Liver (tissue), 3 donors: ENCODE measurements at regions not wholly inside any gene's neighbourhood (a gene's known extent, or its start where the extent isn't known, plus 50 kb on each side); places are given as distances from the start of the nearest gene placed in this dataset.

Experiments used
- EGR1 ChIP-seq, 2 donors: IDR thresholded peaks; 2 replicates each; pipeline ENCODE4 v1.6.1; 2016 to 2018; ENCODE audit warnings: antibody characterized with exemption in 2 of 2, low read depth in 2 of 2
- GABPA ChIP-seq, 2 donors: IDR thresholded peaks in 1 of 2; conservative IDR thresholded peaks in 1 of 2; 2 replicates each; pipeline ENCODE4 v1.6.1; 2016; ENCODE audit warnings: antibody characterized with exemption in 2 of 2, mild to moderate bottlenecking in 1 of 2, moderate library complexity in 1 of 2
- HNF4A ChIP-seq, 2 donors: conservative IDR thresholded peaks; 2 replicates each; pipeline ENCODE4 v1.6.1; 2016; ENCODE audit warnings: antibody characterized with exemption in 2 of 2, mild to moderate bottlenecking in 2 of 2
- JUND ChIP-seq, 2 donors: IDR thresholded peaks; 2 replicates each; pipeline ENCODE4 v1.6.1; 2016; ENCODE audit warnings: antibody characterized with exemption in 2 of 2
- RAD21 ChIP-seq, 2 donors: IDR thresholded peaks; 2 replicates each; pipeline ENCODE4 v1.6.1; 2016; ENCODE audit warnings: antibody characterized with exemption in 2 of 2, mild to moderate bottlenecking in 2 of 2
- SP1 ChIP-seq: IDR thresholded peaks from 2 replicates; pipeline ENCODE4 v1.6.1; 2018; ENCODE audit warnings: antibody characterized with exemption, mild to moderate bottlenecking
- TAF1 ChIP-seq: conservative IDR thresholded peaks from 2 replicates; pipeline ENCODE4 v1.6.1; 2016; ENCODE audit warnings: antibody characterized with exemption, mild to moderate bottlenecking
- YY1 ChIP-seq: IDR thresholded peaks from 2 replicates; pipeline ENCODE4 v1.6.1; 2016; ENCODE audit warnings: antibody characterized with exemption, mild to moderate bottlenecking
- TF ChIP-seq, protein P1 (sequence below): fragments of 150-350 bp; IDR thresholded peaks from 2 replicates; pipeline ENCODE4 v1.5.1; 2017; ENCODE audit warnings: improper control_type of control experiment, low read depth, low read length; ENCODE audit not compliant: missing input control
- TF ChIP-seq, protein P2 (sequence below): IDR thresholded peaks from 2 replicates; pipeline ENCODE4 v1.6.1; 2016; ENCODE audit warnings: antibody characterized with exemption
- TF ChIP-seq, protein P3 (sequence below): IDR thresholded peaks from 2 replicates; pipeline ENCODE4 v1.6.1; 2016; ENCODE audit warnings: antibody characterized with exemption
- TF ChIP-seq, protein P4 (sequence below): IDR thresholded peaks from 2 replicates; pipeline ENCODE4 v1.6.1; 2016; ENCODE audit warnings: antibody characterized with exemption, mild to moderate bottlenecking
- TF ChIP-seq, protein P5 (sequence below): IDR thresholded peaks from 2 replicates; pipeline ENCODE4 v1.6.1; 2016; ENCODE audit warnings: antibody characterized with exemption
- donor health status: healthy.
- donor health status: healthy.

DNA sequence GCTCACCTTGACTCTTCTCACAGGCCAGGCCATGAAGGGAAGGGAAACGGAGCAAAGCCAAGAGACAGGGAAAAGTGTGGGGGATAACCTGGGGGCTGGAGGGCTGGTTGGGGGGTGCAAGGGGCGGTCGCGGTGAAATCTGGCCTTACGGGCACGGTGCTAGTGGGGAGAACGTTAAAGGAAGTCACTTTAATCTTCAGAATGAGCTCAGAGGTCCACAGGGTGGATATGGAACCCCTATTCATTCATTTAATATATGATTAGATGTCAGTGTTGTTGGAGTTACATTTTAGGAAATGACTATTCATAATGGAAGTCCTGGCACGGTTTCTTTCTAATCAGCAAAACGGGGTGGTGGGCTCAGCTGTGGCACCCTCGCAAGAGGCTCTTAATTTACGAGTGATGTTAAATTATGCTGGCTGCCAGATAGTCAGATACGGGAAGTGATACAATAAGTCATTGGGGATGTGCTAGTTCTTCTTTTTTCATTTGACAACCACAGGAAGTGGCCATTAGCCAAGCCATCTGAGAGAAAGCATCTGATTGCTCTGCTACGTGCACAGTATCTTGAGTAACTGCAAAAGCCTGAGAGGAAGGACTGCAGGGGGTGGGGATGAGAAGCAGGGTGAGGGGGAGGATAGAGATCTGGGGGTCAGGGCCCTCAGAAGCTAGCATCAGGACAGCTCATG lies 253.0 kb downstream of the QKI start:
- no peak for TF ChIP-seq YY1
- TF ChIP-seq, protein P1, sequence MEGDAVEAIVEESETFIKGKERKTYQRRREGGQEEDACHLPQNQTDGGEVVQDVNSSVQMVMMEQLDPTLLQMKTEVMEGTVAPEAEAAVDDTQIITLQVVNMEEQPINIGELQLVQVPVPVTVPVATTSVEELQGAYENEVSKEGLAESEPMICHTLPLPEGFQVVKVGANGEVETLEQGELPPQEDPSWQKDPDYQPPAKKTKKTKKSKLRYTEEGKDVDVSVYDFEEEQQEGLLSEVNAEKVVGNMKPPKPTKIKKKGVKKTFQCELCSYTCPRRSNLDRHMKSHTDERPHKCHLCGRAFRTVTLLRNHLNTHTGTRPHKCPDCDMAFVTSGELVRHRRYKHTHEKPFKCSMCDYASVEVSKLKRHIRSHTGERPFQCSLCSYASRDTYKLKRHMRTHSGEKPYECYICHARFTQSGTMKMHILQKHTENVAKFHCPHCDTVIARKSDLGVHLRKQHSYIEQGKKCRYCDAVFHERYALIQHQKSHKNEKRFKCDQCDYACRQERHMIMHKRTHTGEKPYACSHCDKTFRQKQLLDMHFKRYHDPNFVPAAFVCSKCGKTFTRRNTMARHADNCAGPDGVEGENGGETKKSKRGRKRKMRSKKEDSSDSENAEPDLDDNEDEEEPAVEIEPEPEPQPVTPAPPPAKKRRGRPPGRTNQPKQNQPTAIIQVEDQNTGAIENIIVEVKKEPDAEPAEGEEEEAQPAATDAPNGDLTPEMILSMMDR: no peak
- TF ChIP-seq TAF1: no peak
- TF ChIP-seq, protein P2, sequence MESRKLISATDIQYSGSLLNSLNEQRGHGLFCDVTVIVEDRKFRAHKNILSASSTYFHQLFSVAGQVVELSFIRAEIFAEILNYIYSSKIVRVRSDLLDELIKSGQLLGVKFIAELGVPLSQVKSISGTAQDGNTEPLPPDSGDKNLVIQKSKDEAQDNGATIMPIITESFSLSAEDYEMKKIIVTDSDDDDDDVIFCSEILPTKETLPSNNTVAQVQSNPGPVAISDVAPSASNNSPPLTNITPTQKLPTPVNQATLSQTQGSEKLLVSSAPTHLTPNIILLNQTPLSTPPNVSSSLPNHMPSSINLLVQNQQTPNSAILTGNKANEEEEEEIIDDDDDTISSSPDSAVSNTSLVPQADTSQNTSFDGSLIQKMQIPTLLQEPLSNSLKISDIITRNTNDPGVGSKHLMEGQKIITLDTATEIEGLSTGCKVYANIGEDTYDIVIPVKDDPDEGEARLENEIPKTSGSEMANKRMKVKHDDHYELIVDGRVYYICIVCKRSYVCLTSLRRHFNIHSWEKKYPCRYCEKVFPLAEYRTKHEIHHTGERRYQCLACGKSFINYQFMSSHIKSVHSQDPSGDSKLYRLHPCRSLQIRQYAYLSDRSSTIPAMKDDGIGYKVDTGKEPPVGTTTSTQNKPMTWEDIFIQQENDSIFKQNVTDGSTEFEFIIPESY: no peak
- no peak for TF ChIP-seq JUND (IDR thresholded peaks at IDR 0.05)
- TF ChIP-seq EGR1 (IDR thresholded peaks at IDR 0.05; ENCODE audit: low read depth in 2 of 2): no peak
- TF ChIP-seq, protein P3, sequence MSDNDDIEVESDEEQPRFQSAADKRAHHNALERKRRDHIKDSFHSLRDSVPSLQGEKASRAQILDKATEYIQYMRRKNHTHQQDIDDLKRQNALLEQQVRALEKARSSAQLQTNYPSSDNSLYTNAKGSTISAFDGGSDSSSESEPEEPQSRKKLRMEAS: no peak
- no peak for TF ChIP-seq GABPA (IDR thresholded peaks at IDR 0.05 in 1 of 2, conservative IDR thresholded peaks at IDR 0.05 in 1 of 2)
- no peak for TF ChIP-seq SP1
- TF ChIP-seq, protein P4, sequence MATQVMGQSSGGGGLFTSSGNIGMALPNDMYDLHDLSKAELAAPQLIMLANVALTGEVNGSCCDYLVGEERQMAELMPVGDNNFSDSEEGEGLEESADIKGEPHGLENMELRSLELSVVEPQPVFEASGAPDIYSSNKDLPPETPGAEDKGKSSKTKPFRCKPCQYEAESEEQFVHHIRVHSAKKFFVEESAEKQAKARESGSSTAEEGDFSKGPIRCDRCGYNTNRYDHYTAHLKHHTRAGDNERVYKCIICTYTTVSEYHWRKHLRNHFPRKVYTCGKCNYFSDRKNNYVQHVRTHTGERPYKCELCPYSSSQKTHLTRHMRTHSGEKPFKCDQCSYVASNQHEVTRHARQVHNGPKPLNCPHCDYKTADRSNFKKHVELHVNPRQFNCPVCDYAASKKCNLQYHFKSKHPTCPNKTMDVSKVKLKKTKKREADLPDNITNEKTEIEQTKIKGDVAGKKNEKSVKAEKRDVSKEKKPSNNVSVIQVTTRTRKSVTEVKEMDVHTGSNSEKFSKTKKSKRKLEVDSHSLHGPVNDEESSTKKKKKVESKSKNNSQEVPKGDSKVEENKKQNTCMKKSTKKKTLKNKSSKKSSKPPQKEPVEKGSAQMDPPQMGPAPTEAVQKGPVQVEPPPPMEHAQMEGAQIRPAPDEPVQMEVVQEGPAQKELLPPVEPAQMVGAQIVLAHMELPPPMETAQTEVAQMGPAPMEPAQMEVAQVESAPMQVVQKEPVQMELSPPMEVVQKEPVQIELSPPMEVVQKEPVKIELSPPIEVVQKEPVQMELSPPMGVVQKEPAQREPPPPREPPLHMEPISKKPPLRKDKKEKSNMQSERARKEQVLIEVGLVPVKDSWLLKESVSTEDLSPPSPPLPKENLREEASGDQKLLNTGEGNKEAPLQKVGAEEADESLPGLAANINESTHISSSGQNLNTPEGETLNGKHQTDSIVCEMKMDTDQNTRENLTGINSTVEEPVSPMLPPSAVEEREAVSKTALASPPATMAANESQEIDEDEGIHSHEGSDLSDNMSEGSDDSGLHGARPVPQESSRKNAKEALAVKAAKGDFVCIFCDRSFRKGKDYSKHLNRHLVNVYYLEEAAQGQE: no peak
- no peak for TF ChIP-seq RAD21 (IDR thresholded peaks at IDR 0.05)
- TF ChIP-seq, protein P5, sequence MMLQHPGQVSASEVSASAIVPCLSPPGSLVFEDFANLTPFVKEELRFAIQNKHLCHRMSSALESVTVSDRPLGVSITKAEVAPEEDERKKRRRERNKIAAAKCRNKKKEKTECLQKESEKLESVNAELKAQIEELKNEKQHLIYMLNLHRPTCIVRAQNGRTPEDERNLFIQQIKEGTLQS: no peak
- TF ChIP-seq HNF4A (conservative IDR thresholded peaks at IDR 0.05): no peak
